ENCODE measurements at regions not wholly inside any gene's neighbourhood (a gene's known extent, or its start where the extent isn't known, plus 50 kb on each side); places are given as distances from the start of the nearest gene placed in this dataset.
"Not testable (repeated sequence)": the region's sequence is repeated elsewhere in the genome, so short reads cannot be mapped to it uniquely, and the experiment has no call there.

- DNase-seq = no peak
Measured at GRCh38 chr3:110493438-110494092, 578.1 kb upstream of the NECTIN3 start.

GRCh38 chr3:110494093-110494490 is 577.5 kb upstream of the NECTIN3 start:
- DNase-seq = no peak

GRCh38 chr3:110494728-110495127 is 576.9 kb upstream of the NECTIN3 start:
- no peak for DNase-seq

GRCh38 chr3:110495201-110495927 is 576.3 kb upstream of the NECTIN3 start:
- no peak for DNase-seq

GRCh38 chr3:110504401-110504800 is 567.2 kb upstream of the NECTIN3 start:
- no peak for DNase-seq

GRCh38 chr3:110504901-110505300 is 566.7 kb upstream of the NECTIN3 start:
- DNase-seq = no peak

GRCh38 chr3:110506890-110507289 is 564.7 kb upstream of the NECTIN3 start:
- DNase-seq = no peak

GRCh38 chr3:110507570-110507969 is 564.0 kb upstream of the NECTIN3 start:
- DNase-seq = not testable (repeated sequence)

GRCh38 chr3:110512961-110513360 is 558.7 kb upstream of the NECTIN3 start:
- no peak for DNase-seq

GRCh38 chr3:110518031-110518430 is 553.6 kb upstream of the NECTIN3 start:
- DNase-seq = no peak

- DNase-seq = no peak
Measured at GRCh38 chr3:110519071-110519470, 552.5 kb upstream of the NECTIN3 start.

- no peak for DNase-seq
Measured at GRCh38 chr3:110521019-110521418, 550.6 kb upstream of the NECTIN3 start.

GRCh38 chr3:110525558-110526064 is 546.0 kb upstream of the NECTIN3 start:
- not testable (repeated sequence) for DNase-seq

- no peak for DNase-seq
Measured at GRCh38 chr3:110526777-110527727, 544.6 kb upstream of the NECTIN3 start.

- DNase-seq = no peak
Measured at GRCh38 chr3:110528305-110529121, 543.1 kb upstream of the NECTIN3 start.

GRCh38 chr3:110530902-110531301 is 540.7 kb upstream of the NECTIN3 start:
- no peak for DNase-seq

GRCh38 chr3:110533089-110533488 is 538.5 kb upstream of the NECTIN3 start:
- no peak for DNase-seq

GRCh38 chr3:110542552-110543150 is 529.0 kb upstream of the NECTIN3 start:
- no peak for DNase-seq

GRCh38 chr3:110544730-110545129 is 526.9 kb upstream of the NECTIN3 start:
- no peak for DNase-seq

GRCh38 chr3:110550511-110550910 is 521.1 kb upstream of the NECTIN3 start:
- no peak for DNase-seq

GRCh38 chr3:110562621-110563020 is 509.0 kb upstream of the NECTIN3 start:
- DNase-seq = no peak

GRCh38 chr3:110564674-110565073 is 506.9 kb upstream of the NECTIN3 start:
- DNase-seq = no peak
